ENCODE measurements at regions not wholly inside any gene's neighbourhood (a gene's known extent, or its start where the extent isn't known, plus 50 kb on each side); places are given as distances from the start of the nearest gene placed in this dataset.

- Histone ChIP-seq H3K4me2 (replicated peaks; ENCODE audit: extremely low read depth, low read length, poor library complexity, severe bottlenecking) (no peak overlapping the region), H3K9ac (ENCODE audit: insufficient read depth, low read length, poor library complexity, severe bottlenecking) (no peak overlapping the region), H3K27ac (ENCODE audit: low read depth in 1 of 2, low read length in 2 of 2) (no peak overlapping the region), H2AFZ (ENCODE audit: insufficient read depth, low read depth, low read length, poor library complexity, severe bottlenecking) (no peak overlapping the region), H3K4me3 (replicated peaks in 1 of 3; ENCODE audit: low read depth in 2 of 3, low read length in 3 of 3) (no peak overlapping the region), H3K27me3 (ENCODE audit: control insufficient read depth in 2 of 2, insufficient read depth in 2 of 2, low read length in 2 of 2) (peaks cover 0 to 3% of the 10 kb centered on the region in 2 donors), H4K20me1 (ENCODE audit: insufficient read depth, low read length) (no peaks in the 10 kb centered on the region), H3K79me2 (ENCODE audit: insufficient read depth, low read length) (no peaks in the 10 kb centered on the region), H3K4me1 (ENCODE audit: control insufficient read depth in 1 of 2, insufficient read depth in 2 of 2, low read length in 2 of 2) (no peaks in the 10 kb centered on the region), H3K36me3 (replicated peaks in 1 of 2; ENCODE audit: control insufficient read depth in 1 of 2, insufficient read depth in 2 of 2, low read length in 2 of 2) (no peaks in the 10 kb centered on the region), H3K9me3 (replicated peaks in 1 of 2; ENCODE audit: control insufficient read depth in 1 of 2, insufficient read depth in 1 of 2, low read length in 2 of 2) (no peaks in the 10 kb centered on the region)
- no peak overlapping the region for H3K4me3 Mint-ChIP-seq
- 86% methylated on average over 5 of the region's 5 CpGs for WGBS (ENCODE audit: insufficient coverage)
- peaks cover 0 to 5% (median 0%) of the 10 kb centered on the region in 7 donors for H3K9me3 Mint-ChIP-seq
- H3K27me3 Mint-ChIP-seq (ENCODE audit: low read depth in 3 of 3): peaks cover 0 to 3% (median 0%) of the 10 kb centered on the region in 3 donors
- intact Hi-C loops (cut with micrococcal nuclease): no loop called here
- H3K36me3 Mint-ChIP-seq: no peaks in the 10 kb centered on the region
- H3K27ac Mint-ChIP-seq: no peak overlapping the region
- no peak for DNase-seq
- H3K4me1 Mint-ChIP-seq: no peaks in the 10 kb centered on the region
- TF ChIP-seq, protein P1, sequence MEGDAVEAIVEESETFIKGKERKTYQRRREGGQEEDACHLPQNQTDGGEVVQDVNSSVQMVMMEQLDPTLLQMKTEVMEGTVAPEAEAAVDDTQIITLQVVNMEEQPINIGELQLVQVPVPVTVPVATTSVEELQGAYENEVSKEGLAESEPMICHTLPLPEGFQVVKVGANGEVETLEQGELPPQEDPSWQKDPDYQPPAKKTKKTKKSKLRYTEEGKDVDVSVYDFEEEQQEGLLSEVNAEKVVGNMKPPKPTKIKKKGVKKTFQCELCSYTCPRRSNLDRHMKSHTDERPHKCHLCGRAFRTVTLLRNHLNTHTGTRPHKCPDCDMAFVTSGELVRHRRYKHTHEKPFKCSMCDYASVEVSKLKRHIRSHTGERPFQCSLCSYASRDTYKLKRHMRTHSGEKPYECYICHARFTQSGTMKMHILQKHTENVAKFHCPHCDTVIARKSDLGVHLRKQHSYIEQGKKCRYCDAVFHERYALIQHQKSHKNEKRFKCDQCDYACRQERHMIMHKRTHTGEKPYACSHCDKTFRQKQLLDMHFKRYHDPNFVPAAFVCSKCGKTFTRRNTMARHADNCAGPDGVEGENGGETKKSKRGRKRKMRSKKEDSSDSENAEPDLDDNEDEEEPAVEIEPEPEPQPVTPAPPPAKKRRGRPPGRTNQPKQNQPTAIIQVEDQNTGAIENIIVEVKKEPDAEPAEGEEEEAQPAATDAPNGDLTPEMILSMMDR (IDR thresholded peaks at IDR 0.05): no peak
Measured at GRCh38 chr12:115062741-115063140, 378.8 kb upstream of the TBX3 start.

DNA sequence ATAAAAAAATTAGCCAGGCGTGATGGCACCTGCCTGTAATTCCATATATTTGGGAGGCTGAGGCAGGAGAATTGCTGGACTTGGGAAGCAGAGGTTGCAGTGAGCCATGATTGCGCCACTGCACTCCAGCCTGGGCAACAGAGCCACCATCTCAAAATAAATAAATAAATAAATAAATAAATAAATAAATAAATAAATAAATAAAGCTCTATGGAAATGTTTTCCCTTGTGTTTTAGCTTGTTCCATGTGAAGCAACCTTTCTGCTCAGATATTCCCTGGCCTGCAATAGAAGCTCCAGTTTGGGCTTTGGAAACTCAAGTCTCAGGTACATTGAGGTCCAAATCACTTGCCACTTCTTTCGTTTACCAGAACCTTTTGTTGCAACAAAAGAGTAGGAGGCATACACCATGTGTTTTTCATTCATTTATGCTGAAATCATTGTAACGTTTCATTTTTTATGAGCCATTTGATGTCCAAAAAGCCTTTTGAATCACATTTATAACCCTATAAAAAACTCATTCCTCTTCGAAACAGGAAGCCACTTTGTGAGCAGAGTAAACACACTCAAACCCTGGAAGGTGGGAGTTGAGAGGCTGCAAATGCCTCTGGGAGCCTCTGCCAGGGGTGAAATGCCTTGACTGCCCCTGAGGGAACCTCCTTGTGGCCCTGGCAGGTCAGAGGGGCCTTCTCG is 376.6 kb upstream of the TBX3 start:
- Histone ChIP-seq H3K27ac (ENCODE audit: low read depth in 1 of 2, low read length in 2 of 2) (no peak overlapping the region), H3K9me3 (replicated peaks in 1 of 2; ENCODE audit: control insufficient read depth in 1 of 2, insufficient read depth in 1 of 2, low read length in 2 of 2) (no peaks in the 10 kb centered on the region), H4K20me1 (ENCODE audit: insufficient read depth, low read length) (no peaks in the 10 kb centered on the region), H2AFZ (ENCODE audit: insufficient read depth, low read depth, low read length, poor library complexity, severe bottlenecking) (no peak overlapping the region), H3K9ac (ENCODE audit: insufficient read depth, low read length, poor library complexity, severe bottlenecking) (no peak overlapping the region), H3K4me1 (ENCODE audit: control insufficient read depth in 1 of 2, insufficient read depth in 2 of 2, low read length in 2 of 2) (no peaks in the 10 kb centered on the region), H3K36me3 (replicated peaks in 1 of 2; ENCODE audit: control insufficient read depth in 1 of 2, insufficient read depth in 2 of 2, low read length in 2 of 2) (no peaks in the 10 kb centered on the region), H3K4me2 (replicated peaks; ENCODE audit: extremely low read depth, low read length, poor library complexity, severe bottlenecking) (no peak overlapping the region), H3K79me2 (ENCODE audit: insufficient read depth, low read length) (no peaks in the 10 kb centered on the region), H3K27me3 (ENCODE audit: control insufficient read depth in 2 of 2, insufficient read depth in 2 of 2, low read length in 2 of 2) (no peaks in the 10 kb centered on the region), H3K4me3 (replicated peaks in 1 of 3; ENCODE audit: low read depth in 2 of 3, low read length in 3 of 3) (no peak overlapping the region)
- Mint-ChIP-seq H3K27me3 (ENCODE audit: low read depth in 3 of 3) (peaks cover 0 to 2% (median 0%) of the 10 kb centered on the region in 3 donors), H3K4me3 (no peak overlapping the region), H3K27ac (no peak overlapping the region), H3K36me3 (no peaks in the 10 kb centered on the region), H3K4me1 (no peaks in the 10 kb centered on the region), H3K9me3 (peaks cover 0 to 4% (median 0%) of the 10 kb centered on the region in 7 donors)
- intact Hi-C loops (cut with micrococcal nuclease): no loop called here
- 60% methylated on average over 1 of the region's 6 CpGs for WGBS (ENCODE audit: insufficient coverage)
- DNase-seq: no peak
- TF ChIP-seq, protein P1 (IDR thresholded peaks at IDR 0.05): no peak
